T47D (cell line): ENCODE measurements at regions not wholly inside any gene's neighbourhood (a gene's known extent, or its start where the extent isn't known, plus 50 kb on each side); places are given as distances from the start of the nearest gene placed in this dataset.
A peak's percentile ranks its signal among the peaks of the same experiment; 100 is the strongest.

Source experiments
- DNase-seq, 2 experiments: peaks; one replicate each; pipeline versions ENCODE4 v3.0.0 to v3.0.0-alpha.2; 2011 to 2012; ENCODE audit warnings: low read depth in 1 of 2, low spot score in 1 of 2
- JUND ChIP-seq: IDR thresholded peaks from 2 replicates; pipeline ENCODE4 v1.6.1; 2012; ENCODE audit warnings: low read depth
- in situ Hi-C: cut with HindIII; loops from 2 replicates; pipeline ENCODE4 v1.10.0; 2016; ENCODE audit warnings: low sequenced_read_pairs, low pct_unique_long_range_greater_than_20kb

GRCh38 chr12:102781117-102781516, 135.9 kb downstream of the PAH start:
- no peak for TF ChIP-seq JUND
- in situ Hi-C loops = no loop called here

GRCh38 chr12:102776041-102776440, 141.0 kb downstream of the PAH start:
- in situ Hi-C loops = no loop called here
- no peak for TF ChIP-seq JUND
- no peak for DNase-seq

More at GRCh38 chr12:102781117-102781516, 135.9 kb downstream of the PAH start:
- DNase-seq = no peak

DNA sequence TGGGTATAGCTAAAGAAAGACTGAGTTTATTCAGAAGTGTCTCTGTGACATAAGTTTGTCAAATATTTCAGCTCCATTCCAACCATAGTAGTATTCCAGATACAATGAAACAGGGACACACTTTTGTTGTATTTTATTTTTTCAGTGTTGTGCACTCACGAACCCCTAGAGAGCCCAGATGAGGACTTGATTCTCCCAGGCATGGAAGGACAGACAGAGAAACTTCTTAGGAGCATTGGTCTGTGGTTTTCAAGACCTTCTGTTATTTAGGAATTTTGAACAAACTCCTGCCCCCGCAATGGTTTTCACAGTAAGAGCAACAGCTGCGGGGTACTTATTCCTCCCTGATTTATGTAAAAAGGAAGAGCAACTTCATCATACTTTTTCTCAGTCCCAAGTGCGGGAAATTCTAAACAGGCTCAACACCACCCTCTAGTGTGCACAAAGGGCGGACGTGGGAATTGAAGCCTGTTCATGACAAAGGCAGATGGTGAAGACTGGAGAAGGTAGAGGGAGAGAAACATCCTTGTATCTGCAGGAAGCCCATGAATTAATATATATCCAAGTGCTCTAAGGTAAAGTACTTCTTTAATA, 147.6 kb downstream of the PAH start:
- no peak for TF ChIP-seq JUND
- in situ Hi-C loops = no loop called here
- DNase-seq = peak; percentile 63 to 79

- in situ Hi-C loops = no loop called here
- no peak for TF ChIP-seq JUND
- DNase-seq = no peak
These were observed 150.1 kb downstream of the PAH start for GRCh38 chr12:102766961-102767360.

- no peak for DNase-seq
- TF ChIP-seq JUND = no peak
- in situ Hi-C loops = no loop called here
These were observed 151.3 kb downstream of the PAH start for GRCh38 chr12:102765736-102766135.

DNA sequence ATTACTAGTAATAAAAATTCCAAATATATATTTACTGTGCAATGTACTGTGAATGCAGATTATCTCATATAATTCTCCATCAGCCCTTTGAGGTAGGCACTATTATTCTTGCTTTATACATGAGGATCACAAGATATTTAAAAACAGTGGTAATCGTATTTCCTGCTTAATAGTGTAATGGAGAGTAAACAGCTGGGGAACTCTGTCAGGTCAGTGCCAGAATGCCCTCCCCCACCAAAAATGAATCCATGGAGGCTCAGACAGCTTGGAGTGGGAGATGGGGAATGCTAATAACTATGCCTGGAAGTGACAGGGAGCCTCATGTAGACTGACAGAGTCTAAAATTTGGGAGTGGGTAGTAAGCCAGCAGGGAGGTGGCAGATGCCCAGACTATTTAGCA, 153.6 kb downstream of the PAH start:
- DNase-seq = no peak
- in situ Hi-C loops = no loop called here
- TF ChIP-seq JUND = no peak

- DNase-seq = no peak
- TF ChIP-seq JUND = no peak
- in situ Hi-C loops = no loop called here
These were observed 154.0 kb downstream of the PAH start for GRCh38 chr12:102763061-102763460.

DNA sequence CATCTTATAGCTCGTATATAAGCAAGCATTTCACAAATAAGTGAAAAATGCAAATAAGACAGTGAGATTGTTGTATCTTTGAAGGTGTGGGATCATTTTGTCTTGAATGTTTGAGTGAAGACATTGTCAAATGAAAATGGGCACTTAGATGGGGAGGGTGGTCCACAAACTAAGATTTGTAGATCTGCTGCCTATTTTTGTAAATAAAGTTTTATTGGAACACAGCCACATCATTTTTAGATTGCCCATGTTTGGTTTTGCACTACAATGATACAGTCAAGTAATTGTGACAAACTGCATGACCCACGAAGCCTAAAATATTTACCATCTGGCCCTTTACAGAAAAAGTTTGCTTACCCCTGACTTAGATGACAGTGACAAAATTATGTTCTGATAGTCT, 156.7 kb downstream of the PAH start:
- DNase-seq = no peak
- no peak for TF ChIP-seq JUND
- in situ Hi-C loops = no loop called here

DNA sequence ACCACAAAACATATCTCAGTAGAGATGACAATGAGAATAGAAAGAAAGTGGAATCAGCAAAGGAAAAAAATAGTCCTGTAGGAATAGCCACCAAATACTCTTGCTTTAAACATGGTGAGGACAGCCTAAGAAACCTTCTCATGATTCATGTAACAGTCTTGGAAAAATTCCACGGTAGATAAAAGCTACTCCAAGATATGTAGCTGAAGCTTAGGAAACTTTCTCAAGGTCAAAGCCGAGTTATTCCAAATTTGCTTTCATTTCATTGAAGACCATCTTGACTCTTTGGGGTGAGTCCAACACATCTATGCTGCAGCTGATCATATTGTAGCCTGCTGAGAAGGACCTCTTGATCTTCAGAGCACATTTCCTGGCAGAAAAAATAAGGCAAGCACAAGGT, 157.6 kb downstream of the PAH start:
- in situ Hi-C loops = no loop called here
- TF ChIP-seq JUND = no peak

DNA sequence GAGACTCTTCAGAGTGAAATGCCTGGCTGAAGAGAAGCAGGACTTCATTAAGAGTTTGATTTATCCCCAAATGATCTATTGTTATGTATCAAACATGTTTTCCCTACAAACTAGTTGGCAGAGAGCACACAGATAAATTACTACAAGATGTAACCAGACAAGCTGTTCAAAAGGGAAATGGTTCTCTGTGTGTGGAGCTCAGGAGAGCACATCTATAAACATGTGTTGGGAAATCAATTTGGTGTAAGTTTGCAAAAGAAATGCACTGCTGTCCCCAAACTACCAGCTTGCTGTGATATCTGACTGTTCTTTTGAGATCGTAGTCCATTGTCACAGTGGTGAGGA, 159.2 kb downstream of the PAH start:
- in situ Hi-C loops = no loop called here

More for the DNA sequence above, 157.6 kb downstream of the PAH start:
- DNase-seq = no peak

DNA sequence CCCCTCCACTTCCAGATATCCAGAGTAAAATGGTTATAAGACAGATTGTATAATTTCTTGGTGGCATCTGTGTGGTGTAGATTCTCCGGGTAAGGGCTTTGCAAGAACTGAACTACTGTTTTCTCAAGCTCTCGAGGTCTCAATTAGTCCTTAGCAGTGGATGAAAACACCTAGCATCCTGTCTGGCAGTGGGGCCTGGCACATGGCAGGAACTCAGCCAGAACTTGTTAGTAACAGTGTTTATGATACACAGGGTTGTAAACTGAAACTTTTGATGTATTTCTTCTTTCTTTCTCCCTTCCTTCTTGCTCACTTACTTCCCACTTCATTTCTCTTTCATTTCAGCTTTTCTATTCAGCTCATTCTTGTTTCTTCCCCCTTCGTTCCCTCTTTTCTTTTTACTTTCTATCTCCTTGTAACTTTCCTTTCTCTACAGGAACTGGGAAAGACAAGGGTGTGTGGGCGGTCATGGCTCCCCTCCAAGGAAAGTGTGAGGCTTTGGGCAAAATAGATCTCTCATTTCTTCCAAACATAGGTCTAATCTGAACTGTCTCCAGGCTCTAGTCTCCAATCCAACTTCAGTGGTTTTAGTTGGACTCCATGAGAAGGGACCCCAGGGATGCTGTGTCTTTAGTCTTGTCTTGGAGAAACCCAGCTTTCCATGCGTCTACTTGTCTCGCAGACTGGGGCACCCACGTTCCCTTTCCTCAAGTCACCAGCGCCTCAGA, 159.7 kb downstream of the PAH start:
- no peak for TF ChIP-seq JUND
- no peak for DNase-seq
- in situ Hi-C loops = no loop called here

More for the DNA sequence above, 159.2 kb downstream of the PAH start:
- DNase-seq = no peak
- no peak for TF ChIP-seq JUND

DNA sequence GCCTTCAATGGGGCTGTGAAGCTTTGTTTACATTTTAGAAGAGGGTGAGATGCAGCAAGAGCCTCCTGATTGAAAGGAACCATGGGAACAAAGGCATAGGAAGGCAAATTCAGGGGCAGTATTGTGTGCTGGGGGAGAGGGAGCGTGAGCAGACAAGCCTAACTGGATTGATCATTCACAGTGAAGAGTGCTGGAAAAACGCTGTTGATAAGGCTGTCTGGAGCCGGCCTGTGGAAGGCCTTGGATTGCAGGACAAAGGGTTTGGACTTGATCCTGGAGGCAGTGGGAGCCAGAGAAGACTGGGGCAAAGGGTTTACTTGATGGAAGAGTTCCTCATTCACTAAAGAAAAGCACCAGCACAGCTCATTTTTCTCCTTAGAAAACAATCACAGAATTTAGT, 160.5 kb downstream of the PAH start:
- in situ Hi-C loops = no loop called here
- no peak for TF ChIP-seq JUND
- DNase-seq = no peak

- no peak for TF ChIP-seq JUND
- in situ Hi-C loops = no loop called here
- no peak for DNase-seq
These were observed 161.8 kb downstream of the PAH start for GRCh38 chr12:102755266-102755665.

DNA sequence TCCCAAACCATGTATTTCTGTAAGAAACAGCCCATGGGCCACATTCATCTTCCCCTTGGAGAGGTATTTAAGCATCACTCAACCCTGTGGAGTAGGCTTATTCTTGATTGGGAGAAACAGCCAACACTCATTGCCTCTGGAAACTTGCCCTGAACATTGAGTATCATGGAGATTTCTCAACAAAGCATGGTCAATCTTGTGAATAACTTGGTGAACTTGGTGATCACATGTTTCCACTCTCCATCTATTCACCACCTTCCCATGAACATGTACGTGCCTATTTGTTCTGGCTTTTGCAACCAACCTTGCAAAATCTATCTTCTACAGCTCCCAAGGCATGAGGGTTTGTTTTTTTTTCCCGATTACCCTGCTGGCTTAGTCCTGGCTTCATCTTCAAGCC, 163.2 kb downstream of the PAH start:
- in situ Hi-C loops = no loop called here
- TF ChIP-seq JUND = no peak
- DNase-seq = no peak
